Right ventricle myocardium inferior (tissue), 1 donor: ENCODE measurements at regions not wholly inside any gene's neighbourhood (a gene's known extent, or its start where the extent isn't known, plus 50 kb on each side); places are given as distances from the start of the nearest gene placed in this dataset.
"Not testable (repeated sequence)": the region's sequence is repeated elsewhere in the genome, so short reads cannot be mapped to it uniquely, and the experiment has no call there.

Source experiments
- ATAC-seq: fragments of 200-7000 bp; cut with Tn5 transposase; one replicate; pipeline ENCODE4 v1.9.1; 2020; ENCODE audit warnings: mild to moderate bottlenecking, moderate library complexity
- DNase-seq: peaks from one replicate; pipeline ENCODE4 v3.0.0; 2021; ENCODE audit errors: missing footprints
- intact Hi-C: fragments of 100-400 bp; cut with DNase I; formaldehyde crosslinking; loops from one replicate; pipeline ENCODE4 v1.11.0; 2022
- donor health status: DM: no; HTN: yes; CAD: no; lungs with severe emphysema.

- ATAC-seq = no peak
- intact Hi-C loops = no loop called here
- DNase-seq = no peak
Observed at GRCh38 chr18:5030636-5031035, 166.4 kb downstream of the AKAIN1 start.

- DNase-seq (no peak), ATAC-seq (no peak)
- intact Hi-C loops = no loop called here
Observed at GRCh38 chr18:5029592-5029991, 167.5 kb downstream of the AKAIN1 start.

GRCh38 chr18:5024741-5025140 is 172.3 kb downstream of the AKAIN1 start:
- intact Hi-C loops = no loop called here
- no peak for DNase-seq
- no peak for ATAC-seq

GRCh38 chr18:5021558-5021957 is 175.5 kb downstream of the AKAIN1 start:
- DNase-seq (no peak), ATAC-seq (no peak)
- intact Hi-C loops = no loop called here

GRCh38 chr18:5015213-5015612 is 181.8 kb downstream of the AKAIN1 start:
- DNase-seq = no peak
- intact Hi-C loops = no loop called here
- no peak for ATAC-seq

GRCh38 chr18:5004031-5004820 is 192.8 kb downstream of the AKAIN1 start:
- ATAC-seq, intact Hi-C loops, DNase-seq: not testable (repeated sequence)

GRCh38 chr18:4994710-4995109 is 202.3 kb downstream of the AKAIN1 start:
- ATAC-seq (no peak), DNase-seq (no peak)
- intact Hi-C loops = no loop called here

GRCh38 chr18:4987452-4988405 is 209.3 kb downstream of the AKAIN1 start:
- ATAC-seq (no peak), DNase-seq (no peak)
- intact Hi-C loops = no loop called here

- intact Hi-C loops = no loop called here
- no peak for ATAC-seq
- DNase-seq = no peak
Observed at GRCh38 chr18:4986677-4987076, 210.4 kb downstream of the AKAIN1 start.

GRCh38 chr18:4986066-4986465 is 211.0 kb downstream of the AKAIN1 start:
- no peak for ATAC-seq
- no peak for DNase-seq
- intact Hi-C loops = no loop called here

GRCh38 chr18:4961121-4961909 is 235.7 kb downstream of the AKAIN1 start:
- DNase-seq (no peak), ATAC-seq (no peak)
- intact Hi-C loops = no loop called here

- intact Hi-C loops = no loop called here
- ATAC-seq = no peak
- DNase-seq = no peak
Observed at GRCh38 chr18:4960578-4960977, 236.5 kb downstream of the AKAIN1 start.

- ATAC-seq (no peak), DNase-seq (no peak)
- intact Hi-C loops = no loop called here
Observed at GRCh38 chr18:4931209-4931608, 265.8 kb downstream of the AKAIN1 start.

GRCh38 chr18:4921548-4921947 is 275.5 kb downstream of the AKAIN1 start:
- intact Hi-C loops = no loop called here
- no peak for ATAC-seq
- DNase-seq = no peak

- intact Hi-C loops, ATAC-seq, DNase-seq: not testable (repeated sequence)
Observed at GRCh38 chr18:4917509-4917908, 279.5 kb downstream of the AKAIN1 start.

GRCh38 chr18:4908328-4908727 is 288.7 kb downstream of the AKAIN1 start:
- intact Hi-C loops = no loop called here
- ATAC-seq = no peak
- no peak for DNase-seq

- ATAC-seq (no peak), DNase-seq (no peak)
- intact Hi-C loops = no loop called here
Observed at GRCh38 chr18:4906856-4907255, 290.2 kb downstream of the AKAIN1 start.

- no peak for DNase-seq
- ATAC-seq = no peak
- intact Hi-C loops = no loop called here
Observed at GRCh38 chr18:4888251-4889040, 308.6 kb downstream of the AKAIN1 start.
